Kidney capillary endothelial cell (primary cell): ENCODE measurements at regions not wholly inside any gene's neighbourhood (a gene's known extent, or its start where the extent isn't known, plus 50 kb on each side); places are given as distances from the start of the nearest gene placed in this dataset.

Experiments
- DNase-seq: peaks from one replicate; pipeline ENCODE4 v3.0.0-alpha.2; 2018; ENCODE audit warnings: low spot score

- no peak for DNase-seq
Observed at GRCh38 chr11:59302991-59303390, 55.7 kb upstream of the OR5AN1 start.

GRCh38 chr11:59295435-59295834 is 63.3 kb upstream of the OR5AN1 start:
- no peak for DNase-seq

- no peak for DNase-seq
Observed at GRCh38 chr11:59292611-59293010, 66.1 kb upstream of the OR5AN1 start.

GRCh38 chr11:59291228-59291627 is 67.5 kb upstream of the OR5AN1 start:
- no peak for DNase-seq

- no peak for DNase-seq
Observed at GRCh38 chr11:59289356-59290181, 69.1 kb upstream of the OR5AN1 start.

DNA sequence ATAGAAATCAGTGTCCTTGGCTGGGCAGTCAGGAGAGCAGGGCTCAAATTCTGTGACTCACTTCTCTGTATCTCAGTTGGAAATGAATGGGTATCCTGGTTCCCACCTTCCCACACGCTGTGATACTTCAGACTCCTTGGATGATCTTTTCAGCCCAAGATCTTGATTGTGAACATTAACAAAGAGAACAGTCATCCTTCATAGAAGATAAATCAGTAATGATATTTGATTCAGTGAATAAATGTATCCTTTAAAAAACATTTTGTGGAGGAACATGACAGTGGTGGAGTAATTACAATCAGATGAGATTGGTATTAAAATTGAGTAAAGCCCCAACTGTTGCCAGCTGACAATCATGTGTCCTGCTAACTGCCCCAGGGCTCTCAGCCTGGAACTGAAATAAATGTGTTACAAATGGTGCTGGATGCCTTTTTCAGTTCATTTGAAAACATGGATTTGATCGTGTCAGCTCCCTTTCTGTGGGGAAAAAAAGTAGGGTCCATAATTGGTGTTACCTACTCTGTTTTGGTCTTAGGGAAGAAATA is 72.9 kb upstream of the OR5AN1 start:
- DNase-seq: no peak

GRCh38 chr11:59284773-59285129 is 72.0 kb upstream of the MPEG1 start:
- DNase-seq: no peak

- DNase-seq: peak; percentile 40
Observed at GRCh38 chr11:59283825-59284772, 71.4 kb upstream of the MPEG1 start.

GRCh38 chr11:59283311-59283710 is 70.6 kb upstream of the MPEG1 start:
- no peak for DNase-seq

GRCh38 chr11:59281177-59281576 is 68.5 kb upstream of the MPEG1 start:
- DNase-seq: no peak

DNA sequence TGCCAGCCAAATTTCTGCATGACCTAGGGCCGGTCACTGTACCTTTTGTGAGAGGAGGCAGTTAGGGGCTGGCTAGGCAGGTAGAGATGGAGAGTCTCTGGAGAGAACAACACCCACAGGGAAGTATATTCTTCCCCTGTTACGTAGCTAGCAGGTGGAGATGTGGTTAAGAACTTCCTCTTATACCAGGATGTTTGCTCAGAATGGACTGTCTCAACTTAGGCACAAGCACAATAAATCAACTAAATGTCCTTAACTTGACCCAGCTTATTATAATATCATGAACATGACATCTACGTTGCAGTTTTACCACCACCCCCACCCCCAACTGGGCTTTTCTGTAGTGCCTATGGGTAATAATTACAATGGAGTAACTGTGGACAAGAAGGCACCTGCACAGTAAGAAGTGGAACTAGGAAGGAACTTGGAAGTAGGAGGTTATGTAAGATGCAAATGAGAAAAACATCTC is 60.7 kb upstream of the MPEG1 start:
- DNase-seq: no peak

DNA sequence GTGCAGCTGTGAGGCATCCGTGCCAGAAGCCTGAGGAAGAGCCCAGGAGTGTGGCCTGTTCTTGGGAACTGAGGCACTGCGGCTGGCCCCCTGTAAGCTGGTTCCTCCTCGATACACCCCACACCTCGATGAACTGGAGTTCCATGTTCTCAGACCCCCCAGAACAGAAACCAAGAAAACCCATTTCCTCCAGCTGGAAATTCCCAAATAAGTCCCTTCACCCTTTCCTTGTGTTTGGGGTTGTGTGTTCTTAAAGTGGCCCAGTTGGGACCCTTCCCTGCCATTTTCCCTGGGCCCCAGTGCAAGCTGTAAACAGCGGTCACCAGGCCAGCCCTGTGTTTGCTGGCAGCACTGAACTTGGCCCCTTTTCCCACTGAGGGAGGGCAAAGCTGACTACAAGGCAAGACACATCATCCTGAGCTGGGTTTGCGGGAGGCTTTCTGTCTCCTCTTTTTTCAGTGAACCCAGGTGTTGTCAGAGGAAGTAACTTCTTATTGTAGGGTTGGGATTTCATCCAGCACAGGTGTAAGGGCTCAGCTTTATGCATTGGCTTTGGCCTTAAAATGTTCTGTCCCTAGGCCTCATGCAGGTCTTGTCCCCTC is 60.1 kb upstream of the MPEG1 start:
- DNase-seq: no peak

DNA sequence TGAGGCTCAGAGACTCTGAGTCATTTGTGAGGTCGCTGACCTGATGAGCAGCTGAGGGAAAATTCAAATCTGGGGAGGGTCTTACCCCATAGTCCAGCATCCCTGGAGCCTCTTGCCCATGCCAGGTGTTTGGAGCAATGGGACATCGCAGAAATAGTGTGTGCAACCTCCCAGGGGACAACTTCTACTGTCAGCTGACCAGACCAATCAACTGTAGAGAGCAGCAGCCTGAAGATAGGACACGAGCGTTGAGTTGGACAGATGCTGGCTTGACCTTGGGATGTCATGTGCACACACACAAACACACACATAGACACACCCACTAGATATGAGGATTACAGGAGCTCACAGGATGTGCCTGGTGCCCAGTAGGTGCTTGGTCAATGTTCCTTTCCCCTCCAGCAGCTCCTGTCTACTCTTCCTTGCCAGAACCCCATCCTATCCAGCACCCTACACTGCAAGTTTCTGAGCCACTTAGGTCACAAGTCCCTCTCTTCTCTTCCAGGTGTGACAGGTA is 59.1 kb upstream of the MPEG1 start:
- no peak for DNase-seq

DNA sequence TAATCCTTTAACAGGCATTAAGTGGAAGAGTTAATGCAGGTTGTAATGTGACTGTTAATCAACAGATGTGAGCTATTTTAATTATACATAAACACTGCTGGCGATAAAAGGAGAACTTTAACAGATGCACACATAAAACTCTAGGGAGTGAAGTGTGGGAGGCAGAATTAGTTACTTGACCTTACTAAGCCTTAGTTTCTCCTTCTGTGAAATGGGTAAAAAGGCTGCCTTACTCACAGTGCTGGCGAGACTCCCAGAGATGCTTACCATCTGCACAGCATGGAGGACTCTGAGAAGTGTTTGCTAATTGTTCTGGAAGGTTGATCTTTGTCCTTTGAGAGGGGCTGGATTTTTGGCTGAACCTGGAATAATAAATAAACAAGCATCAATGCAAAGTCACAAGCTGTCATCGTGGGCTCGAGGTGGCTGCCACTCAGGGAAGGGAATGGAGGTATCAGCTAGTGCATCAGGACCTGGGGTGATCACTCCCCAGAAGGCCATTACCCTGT is 58.6 kb upstream of the MPEG1 start:
- DNase-seq: no peak

GRCh38 chr11:59267736-59268475 is 55.2 kb upstream of the MPEG1 start:
- DNase-seq: no peak

DNA sequence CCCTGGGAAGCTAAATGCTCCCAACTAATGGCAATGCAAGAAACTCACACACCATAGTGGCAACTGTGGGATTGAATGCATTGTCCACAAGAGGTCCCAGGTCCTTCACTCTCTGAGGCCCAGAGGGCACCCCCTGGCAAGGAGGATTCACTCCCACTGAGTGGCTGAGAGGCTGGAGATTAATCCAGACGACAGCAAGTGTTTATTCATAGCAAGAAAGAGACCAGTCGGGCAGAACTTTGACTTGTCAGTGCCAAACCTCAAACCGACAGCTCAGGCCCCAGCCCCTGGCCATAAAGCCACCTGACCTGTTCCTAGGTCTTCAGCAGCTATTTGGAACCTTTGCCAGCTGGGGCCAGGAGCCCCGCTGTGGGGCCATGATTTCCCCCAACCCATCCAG is 54.5 kb upstream of the MPEG1 start:
- DNase-seq: no peak

DNA sequence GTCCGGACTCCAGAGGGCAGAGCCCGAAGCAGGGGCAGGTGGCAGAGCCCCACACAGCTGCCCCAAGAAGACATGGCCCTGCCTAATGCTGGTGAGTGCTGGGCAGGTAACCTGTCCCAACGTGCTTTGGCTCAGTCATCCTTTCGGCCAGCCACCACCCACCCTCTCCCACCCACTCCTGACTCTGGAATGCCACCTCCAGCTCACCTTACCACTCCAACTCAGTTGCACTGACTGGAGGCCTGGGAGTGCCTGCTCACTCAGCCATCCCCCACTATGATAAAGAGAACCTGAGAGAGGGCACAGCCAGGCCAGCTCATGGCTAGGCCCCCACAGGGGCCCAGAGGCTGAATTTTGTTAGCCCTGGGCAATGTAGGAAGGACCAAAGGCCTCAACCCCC is 53.8 kb upstream of the MPEG1 start:
- no peak for DNase-seq

GRCh38 chr11:59265735-59266134 is 53.0 kb upstream of the MPEG1 start:
- no peak for DNase-seq

- DNase-seq: no peak
Observed at GRCh38 chr11:59264736-59265135, 52.0 kb upstream of the MPEG1 start.

DNA sequence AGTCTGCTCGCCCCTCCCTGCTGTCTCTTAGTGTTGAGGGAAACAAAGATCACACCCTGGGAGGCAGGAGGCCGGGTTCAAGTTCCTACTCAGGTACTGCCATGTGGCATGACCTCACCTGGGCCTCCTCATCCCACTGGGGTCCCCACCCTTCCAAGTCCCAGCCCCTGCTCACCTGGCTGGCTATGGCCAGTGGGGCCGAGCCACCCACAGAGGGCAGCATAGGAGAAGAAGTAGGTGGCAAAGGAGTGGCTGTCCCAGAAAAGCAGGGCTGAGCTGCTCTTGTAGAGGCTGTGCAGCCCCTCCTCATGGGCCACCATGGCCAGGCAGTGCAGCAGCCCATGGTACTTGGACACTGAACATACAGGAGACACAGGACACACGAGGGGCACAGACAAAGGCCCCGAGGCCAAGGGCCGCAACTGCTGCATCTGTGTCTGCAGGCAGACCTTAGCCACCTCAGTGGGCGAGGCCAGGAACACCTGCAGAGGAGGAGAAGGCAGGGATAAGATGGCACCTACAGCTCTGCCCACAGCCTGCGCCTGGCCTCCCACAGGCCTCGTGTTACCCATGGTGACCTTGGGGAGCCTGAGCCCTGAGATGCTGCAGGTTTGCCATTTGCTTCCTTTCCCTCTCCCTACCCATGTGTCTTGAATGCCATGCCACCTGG is 50.6 kb upstream of the MPEG1 start:
- DNase-seq: no peak
